Islet of Langerhans (tissue), 1 donor: ENCODE measurements at regions not wholly inside any gene's neighbourhood (a gene's known extent, or its start where the extent isn't known, plus 50 kb on each side); places are given as distances from the start of the nearest gene placed in this dataset.

ENCODE experiments used
- FAIRE-seq: peaks from one replicate; lab custom pipeline; 2011; peaks lifted over from hg19 to GRCh38; lab: Jason Lieb, UNC

DNA sequence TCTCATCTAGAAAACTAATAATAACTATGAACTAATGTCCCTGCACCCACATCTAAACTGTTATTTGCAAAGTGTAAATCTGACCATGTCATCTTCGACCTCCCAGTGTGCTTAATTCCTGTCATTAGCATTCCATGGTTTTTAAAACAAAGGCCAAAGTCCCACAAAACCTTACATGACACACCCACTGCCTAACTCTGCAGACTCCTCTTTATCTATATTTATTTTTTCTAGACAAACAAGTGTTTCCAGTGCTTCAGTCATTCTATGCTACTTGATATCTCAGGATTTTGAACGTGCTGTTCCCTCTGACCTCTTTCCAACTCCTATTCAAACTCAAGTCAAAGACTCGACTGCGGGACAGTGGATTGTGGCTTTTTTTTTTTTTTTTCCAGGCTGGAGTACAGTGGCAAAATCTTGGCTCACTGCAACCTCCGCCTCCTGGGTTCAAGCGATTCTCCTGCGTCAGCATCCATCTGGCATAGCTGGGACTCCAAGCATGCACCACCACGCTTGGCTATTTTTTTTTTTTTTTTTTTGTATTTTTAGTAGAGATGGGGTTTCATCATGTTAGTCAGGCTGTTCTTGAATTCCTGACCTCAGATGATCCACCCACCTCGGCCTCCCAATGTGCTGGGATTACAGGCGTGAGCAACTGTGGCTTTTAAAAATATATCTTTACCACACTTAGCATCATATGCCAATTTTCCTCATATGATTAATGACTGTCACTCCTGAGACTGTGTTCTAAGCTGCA is 1511.0 kb downstream of the ARAP2 start:
- FAIRE-seq = no peak

DNA sequence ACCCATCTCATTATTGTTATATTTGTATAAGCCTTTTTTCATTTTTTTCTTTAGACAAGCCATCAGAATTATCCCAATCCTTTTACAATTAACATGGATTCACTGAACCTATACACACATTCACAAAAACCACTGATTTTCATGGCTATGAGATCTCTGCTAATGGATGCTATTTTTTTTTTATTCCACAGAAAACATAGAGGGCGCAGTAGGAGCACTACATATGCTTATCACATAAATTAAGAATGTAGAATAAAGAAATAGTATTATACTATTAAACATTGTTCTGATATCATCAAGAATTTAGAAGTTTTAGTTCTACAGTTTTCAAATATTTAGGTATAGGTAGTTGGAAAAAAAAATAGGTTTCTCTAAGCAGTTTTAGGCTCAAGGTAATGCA is 1477.4 kb downstream of the ARAP2 start:
- FAIRE-seq = no peak

DNA sequence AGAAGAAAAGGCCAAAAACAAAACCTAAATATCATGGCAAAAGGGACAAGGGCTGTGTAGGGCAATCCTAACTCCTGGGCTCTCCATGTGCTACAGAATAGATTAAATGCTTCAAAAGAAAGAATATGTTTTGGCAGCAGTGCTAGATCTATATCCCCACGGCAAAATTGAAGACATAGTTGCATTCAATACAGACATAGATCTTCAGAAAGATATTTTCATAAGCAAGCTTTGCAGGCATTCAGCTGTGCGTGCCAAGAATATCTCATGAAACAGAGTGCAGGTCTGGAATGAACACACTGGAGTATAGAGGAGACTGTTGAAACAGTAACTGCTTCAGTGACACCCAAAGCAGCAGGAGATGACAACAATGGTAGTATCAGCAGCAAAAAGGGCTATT is 1476.9 kb downstream of the ARAP2 start:
- FAIRE-seq = no peak

DNA sequence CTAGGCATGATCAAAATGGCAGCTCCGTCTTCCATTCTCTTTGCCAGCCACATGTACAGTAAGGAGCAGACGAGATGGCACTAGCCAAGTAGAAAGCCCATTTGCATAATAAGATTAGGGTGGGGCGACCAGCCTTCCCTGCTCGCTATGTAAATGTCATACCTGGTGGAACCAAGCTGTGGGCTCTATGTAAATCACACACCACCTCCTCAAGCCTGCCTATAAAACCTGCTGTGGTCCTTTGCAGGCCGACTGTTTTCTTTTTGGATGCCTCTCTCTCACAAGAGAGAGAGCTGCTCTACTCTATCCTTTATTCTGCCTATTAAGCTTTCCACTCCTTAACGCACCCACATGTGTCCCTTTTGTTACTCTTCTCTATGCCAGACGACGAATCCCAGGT is 1472.7 kb downstream of the ARAP2 start:
- no peak for FAIRE-seq

- no peak for FAIRE-seq
These were observed 1454.2 kb downstream of the ARAP2 start for GRCh38 chr4:34790131-34790530.

- FAIRE-seq = no peak
These were observed 1453.1 kb downstream of the ARAP2 start for GRCh38 chr4:34791209-34791608.

- no peak for FAIRE-seq
These were observed 1443.4 kb downstream of the ARAP2 start for GRCh38 chr4:34800953-34801352.

DNA sequence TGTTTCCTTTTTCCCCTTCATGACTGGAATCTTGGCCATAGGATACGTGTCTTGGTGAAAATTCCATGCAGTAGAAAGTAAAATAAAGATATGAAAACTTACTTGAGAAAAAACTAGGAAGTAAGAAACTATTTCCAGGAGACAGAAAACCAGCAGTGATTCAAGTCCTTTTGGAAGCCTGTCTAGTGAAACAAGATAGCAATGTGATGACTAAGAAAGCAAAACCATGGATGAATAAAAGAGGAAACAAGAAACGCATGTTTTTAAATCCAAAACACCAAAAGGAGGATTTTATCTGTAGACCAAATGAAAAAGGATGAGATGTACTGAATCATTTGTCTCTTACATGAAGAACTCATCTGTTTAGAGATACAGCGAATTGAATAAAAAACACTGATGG is 1430.0 kb downstream of the ARAP2 start:
- FAIRE-seq = no peak

DNA sequence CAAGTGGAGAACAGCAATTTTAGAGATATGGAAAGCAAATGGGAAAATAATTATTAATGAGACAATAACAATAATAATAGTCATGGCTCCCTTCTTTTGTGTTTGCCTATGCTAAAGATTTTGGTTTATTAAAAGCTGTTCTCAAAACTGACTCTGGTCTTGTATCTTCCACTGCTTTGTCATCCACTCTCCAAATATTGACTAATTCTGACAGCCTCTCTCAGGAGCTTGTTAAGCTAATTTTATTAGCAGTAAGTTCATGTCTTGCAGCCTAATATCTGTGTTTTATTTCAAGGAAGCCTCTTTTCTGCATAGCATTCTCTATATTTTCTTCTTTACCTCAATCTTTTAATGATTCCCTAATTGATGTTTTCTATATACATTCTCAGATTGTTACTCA is 1419.8 kb downstream of the ARAP2 start:
- no peak for FAIRE-seq

DNA sequence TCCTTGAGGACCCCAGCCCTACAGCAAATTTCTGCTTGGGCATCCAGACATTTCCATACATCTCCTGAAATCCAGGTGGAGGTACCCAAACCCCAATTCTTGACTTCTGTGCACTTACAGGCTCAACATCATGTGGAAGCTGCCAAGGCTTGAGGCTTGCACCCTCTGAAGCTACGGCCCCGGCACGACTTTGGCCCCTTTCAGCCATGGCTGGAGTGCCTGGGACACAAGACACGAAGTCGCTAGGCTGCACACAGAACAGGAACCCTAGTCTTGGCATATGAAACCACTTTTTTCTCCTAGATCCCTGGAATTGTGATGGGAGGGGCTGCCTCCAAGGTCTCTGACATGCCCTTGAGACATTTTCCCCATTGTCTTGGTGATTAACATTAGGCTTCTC is 1417.7 kb downstream of the ARAP2 start:
- FAIRE-seq = no peak

- no peak for FAIRE-seq
These were observed 1398.4 kb downstream of the ARAP2 start for GRCh38 chr4:34845926-34846325.

DNA sequence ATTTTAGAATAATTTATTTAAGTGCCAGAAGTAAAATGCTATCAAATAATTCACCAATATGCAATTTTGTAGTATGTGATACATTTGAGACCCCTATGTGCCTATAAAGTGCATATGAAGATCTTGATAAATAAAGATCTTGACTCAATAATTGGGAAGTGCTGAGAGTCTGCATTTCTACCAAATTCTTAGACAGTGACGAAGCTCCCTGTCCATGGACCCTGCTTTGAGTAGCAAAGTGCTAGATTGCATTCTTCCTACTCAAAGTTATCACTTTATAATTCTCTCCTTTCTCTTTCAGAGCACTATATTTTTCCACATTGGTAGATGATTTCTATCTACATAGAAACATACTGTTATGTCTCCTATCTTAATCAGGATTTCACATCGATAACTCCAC is 1393.9 kb downstream of the ARAP2 start:
- no peak for FAIRE-seq

DNA sequence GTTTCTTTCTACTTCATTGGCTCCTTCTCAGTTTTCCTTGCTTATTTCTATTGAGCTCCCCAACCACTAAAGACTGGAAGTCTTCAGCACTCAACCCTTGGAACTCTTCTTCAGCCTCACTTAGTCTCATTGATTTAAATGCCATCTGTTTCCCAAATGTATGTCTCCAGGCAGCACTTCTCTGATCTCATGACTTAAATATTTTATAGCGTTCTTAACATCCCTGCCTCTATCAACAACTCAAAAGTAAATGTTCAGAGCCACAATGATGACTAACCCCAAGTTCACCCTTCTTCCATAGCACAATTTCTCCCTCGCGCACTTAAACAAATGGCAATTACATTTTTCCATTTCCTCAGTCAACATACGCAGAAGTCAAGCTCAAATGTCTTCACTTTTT is 1393.3 kb downstream of the ARAP2 start:
- FAIRE-seq = no peak

- FAIRE-seq = no peak
These were observed 1392.9 kb downstream of the ARAP2 start for GRCh38 chr4:34851411-34851810.

DNA sequence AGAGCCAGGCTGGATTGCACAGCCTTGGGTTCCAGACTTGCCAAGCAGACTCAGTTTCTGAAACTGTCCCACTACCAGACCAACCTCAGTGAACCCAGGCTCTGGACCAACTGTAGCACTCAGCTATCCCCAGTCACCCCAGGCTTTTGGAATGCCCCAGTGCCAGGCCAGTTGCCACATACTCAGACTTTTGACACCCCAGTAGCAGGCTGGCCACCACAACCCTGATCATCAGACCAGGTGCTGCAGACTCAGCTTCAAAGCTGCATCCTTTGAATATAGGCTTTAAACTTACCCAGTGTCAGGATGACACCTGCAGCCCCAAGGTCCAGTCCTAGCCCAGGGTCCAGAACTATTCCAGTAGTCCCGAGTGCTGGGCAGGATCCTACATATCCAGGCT is 1389.9 kb downstream of the ARAP2 start:
- FAIRE-seq = no peak

GRCh38 chr4:34861666-34862065 is 1382.6 kb downstream of the ARAP2 start:
- FAIRE-seq = no peak

DNA sequence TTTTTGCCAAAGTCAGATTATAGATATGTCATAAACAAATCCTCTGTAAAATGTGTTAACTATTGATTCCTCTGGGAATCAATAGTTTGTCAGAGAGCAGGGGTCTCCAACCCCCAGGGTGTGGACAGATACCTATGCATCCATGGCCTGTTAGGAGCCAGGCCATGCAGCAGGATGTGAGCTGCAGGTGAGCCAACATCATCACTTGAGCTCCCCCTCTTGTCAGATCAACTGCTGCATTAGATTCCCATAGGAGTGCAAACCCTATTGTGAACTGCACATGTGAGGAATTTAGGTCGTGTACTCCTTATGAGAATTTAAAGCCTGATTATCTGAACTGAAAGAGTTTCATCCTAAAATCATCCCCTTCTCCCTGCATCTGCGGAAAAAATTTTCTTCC is 1365.4 kb downstream of the ARAP2 start:
- no peak for FAIRE-seq

GRCh38 chr4:34880246-34880645 is 1364.1 kb downstream of the ARAP2 start:
- FAIRE-seq = no peak

DNA sequence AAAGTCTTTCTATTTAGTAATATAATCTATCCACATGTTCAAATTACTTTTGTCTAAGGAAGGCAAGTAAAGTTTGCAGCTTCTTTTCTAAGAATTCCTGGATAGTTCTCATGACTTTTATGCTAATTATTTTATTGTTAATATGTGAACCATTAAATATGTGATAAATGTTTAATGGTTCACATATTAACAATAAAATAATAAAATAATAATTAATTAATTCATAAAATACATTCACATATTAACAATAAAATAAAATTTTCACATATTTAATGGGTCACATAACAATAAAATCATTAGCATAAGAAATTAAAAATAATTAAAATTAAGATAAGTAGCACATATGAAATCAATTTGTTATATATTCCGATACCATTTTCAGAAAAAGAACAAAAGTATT is 1352.4 kb downstream of the ARAP2 start:
- FAIRE-seq = no peak

DNA sequence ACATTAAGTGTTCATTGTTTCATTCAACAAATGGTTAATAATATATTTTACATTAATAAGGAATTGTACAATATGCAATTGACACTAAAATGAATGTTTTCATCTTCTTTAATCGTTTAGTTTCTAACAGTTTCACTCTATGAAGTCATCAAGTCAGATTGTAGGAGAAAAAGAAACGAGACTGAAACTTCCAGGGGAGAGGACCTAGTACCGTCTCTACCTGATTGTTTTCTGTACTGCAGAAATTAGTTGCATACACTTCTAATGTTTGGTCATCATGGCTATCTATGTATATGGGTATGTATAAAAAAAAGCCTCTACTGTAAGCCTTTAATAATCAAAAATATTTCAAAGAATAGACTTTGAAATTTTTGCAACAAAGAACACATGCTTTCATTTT is 1350.9 kb downstream of the ARAP2 start:
- no peak for FAIRE-seq

DNA sequence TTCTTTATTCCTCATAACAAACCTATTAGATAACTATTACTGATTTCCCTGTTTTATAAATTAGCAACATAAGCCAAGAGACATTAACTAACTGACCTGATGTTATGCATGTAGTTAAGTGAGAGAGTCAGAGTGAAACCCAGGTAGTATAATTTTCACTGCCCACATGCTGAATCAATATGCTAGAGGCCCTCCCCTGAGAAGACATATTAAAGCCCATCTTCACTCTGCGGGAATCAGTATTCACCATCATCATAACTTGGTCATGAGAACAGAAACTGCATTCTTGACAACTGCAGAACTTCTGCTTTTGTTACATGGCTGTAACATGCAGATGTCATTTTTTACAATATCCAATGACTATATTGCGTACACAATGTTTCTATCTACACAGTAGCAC is 1324.3 kb downstream of the ARAP2 start:
- FAIRE-seq = no peak

GRCh38 chr4:34921391-34921790 is 1322.9 kb downstream of the ARAP2 start:
- FAIRE-seq = no peak

DNA sequence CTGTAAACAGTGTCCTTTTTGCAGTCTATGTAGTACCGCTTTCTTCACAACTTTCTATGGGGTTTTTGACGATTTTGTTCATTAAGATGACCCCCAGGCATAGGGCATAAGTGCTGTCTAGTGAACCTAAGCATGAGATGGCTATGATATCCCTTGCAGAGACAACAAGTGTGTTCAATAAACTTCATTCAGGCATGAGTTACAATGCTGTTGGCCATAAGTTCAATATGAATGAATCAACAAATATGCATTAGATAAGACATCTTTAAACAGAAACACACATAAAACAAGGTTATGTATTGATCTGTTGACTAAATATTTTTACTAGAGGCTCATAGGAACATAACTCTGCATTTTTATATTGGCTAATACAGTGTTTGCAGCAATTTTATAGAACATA is 1322.0 kb downstream of the ARAP2 start:
- no peak for FAIRE-seq

- no peak for FAIRE-seq
These were observed 1311.7 kb downstream of the ARAP2 start for GRCh38 chr4:34932591-34932990.

DNA sequence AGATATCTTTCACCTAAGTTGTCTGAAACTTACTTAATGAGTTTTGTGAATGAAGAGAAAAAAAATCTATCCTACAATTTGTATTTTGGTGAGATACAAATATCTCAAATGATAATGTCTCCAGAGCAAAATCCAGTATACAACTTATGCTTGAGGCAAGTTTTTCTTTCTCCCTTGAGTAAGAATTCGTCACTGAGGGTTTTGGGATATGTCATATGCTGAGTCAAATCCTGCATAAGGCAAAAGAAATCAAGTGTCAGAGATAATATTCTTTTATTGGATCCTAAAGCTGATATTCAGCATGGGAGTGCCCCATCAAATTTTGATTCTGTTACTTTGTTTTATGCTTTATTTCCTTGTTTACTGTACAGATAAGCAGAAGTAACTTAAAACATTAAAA is 1308.6 kb downstream of the ARAP2 start:
- no peak for FAIRE-seq
